ENCODE measurements at regions not wholly inside any gene's neighbourhood (a gene's known extent, or its start where the extent isn't known, plus 50 kb on each side); places are given as distances from the start of the nearest gene placed in this dataset.

DNA sequence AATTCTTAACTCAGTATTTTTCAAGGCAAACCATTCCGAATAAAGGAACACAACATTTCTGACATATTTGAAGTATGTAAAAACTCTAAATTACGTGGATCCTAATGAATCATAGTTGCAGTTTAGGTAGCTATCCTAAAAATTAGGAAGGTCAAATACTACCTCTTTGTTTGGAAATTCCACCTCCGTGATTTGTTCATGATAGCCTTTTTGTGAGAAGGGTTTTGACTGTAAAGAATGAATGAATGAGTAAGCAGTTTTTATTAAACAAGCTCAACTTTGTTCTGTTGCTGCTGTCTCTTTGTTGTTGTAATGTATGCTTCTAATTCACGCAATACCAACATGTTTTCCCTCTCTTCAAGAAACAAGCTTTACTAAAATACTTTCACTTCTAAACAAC is 840.4 kb downstream of the USP25 start:
- Histone ChIP-seq H3K4me2 (ENCODE audit: unreplicated experiment) (no peak overlapping the region), H3K4me1 (ENCODE audit: insufficient read depth) (peaks cover 61% of the 10 kb centered on the region), H3K36me3 (ENCODE audit: low read depth) (no peaks in the 10 kb centered on the region), H3K9me2 (ENCODE audit: insufficient read depth) (no peaks in the 10 kb centered on the region), H3K27me3 (replicated peaks; ENCODE audit: insufficient read depth) (no peaks in the 10 kb centered on the region), H3K4me3 (no peak overlapping the region), H3F3A (ENCODE audit: insufficient read depth) (peaks cover 45% of the 10 kb centered on the region), H3K27ac (0 out of 2 replicates have a peak overlapping the region, but pooled peaks have one; percentile 5), H3K79me2 (ENCODE audit: insufficient read depth) (no peaks in the 10 kb centered on the region), H3K9ac (no peak overlapping the region), H4K20me1 (ENCODE audit: insufficient read depth) (no peaks in the 10 kb centered on the region), H3K9me3 (ENCODE audit: low read depth) (no peaks in the 10 kb centered on the region), H2AFZ (no peak overlapping the region)
- no peak for TF ChIP-seq EZH2phosphoT487 (IDR thresholded peaks at IDR 0.05; ENCODE audit: insufficient read depth, low read depth)
- no peak for TF ChIP-seq EZH2 (IDR thresholded peaks at IDR 0.05; ENCODE audit: insufficient read depth, poor library complexity, severe bottlenecking)
- 90 to 93% methylated on average over 4 of the region's 4 CpGs for WGBS, 2 experiments (ENCODE audit: low coverage in 1 of 2, low lambda C conversion rate in 2 of 2, missing lambda C conversion rate in 2 of 2)
- no peak for DNase-seq
- in situ Hi-C loops (cut with MboI), result no loop called here

DNA sequence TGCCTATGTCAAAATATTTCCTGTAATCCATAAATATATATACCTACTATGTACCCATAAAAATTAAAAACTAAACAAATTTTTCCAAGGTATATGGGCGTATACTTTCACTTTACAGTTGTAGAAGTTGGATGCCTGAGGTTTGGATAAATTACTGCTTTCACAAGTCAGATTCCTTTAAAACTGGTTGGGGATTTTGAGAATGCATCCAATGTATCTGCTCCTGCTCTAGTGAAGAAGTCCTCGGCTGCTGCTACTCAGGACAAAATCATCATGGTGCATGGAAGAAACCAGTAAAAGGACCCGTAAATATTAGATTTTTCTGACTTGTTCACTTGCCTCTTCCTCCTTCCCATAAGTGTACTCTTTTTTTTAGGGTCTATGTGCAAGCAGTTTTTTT is 841.1 kb downstream of the USP25 start:
- peaks cover 61% of the 10 kb centered on the region for H3K4me1 ChIP-seq (ENCODE audit: insufficient read depth)
- no peaks in the 10 kb centered on the region for H4K20me1 ChIP-seq (ENCODE audit: insufficient read depth)
- peaks cover 45% of the 10 kb centered on the region for H3F3A ChIP-seq (ENCODE audit: insufficient read depth)
- no peak overlapping the region for H3K9ac ChIP-seq
- no peaks in the 10 kb centered on the region for H3K9me3 ChIP-seq (ENCODE audit: low read depth)
- H3K4me2 ChIP-seq (ENCODE audit: unreplicated experiment), result no peak overlapping the region
- WGBS, 2 experiments (ENCODE audit: low coverage in 1 of 2, low lambda C conversion rate in 2 of 2, missing lambda C conversion rate in 2 of 2), result 95 to 100% methylated on average over 3 of the region's 3 CpGs
- H3K79me2 ChIP-seq (ENCODE audit: insufficient read depth), result no peaks in the 10 kb centered on the region
- no peak overlapping the region for H3K27ac ChIP-seq
- no peaks in the 10 kb centered on the region for H3K27me3 ChIP-seq (replicated peaks; ENCODE audit: insufficient read depth)
- no peak for DNase-seq
- H3K36me3 ChIP-seq (ENCODE audit: low read depth), result no peaks in the 10 kb centered on the region
- no peak for TF ChIP-seq EZH2 (IDR thresholded peaks at IDR 0.05; ENCODE audit: insufficient read depth, poor library complexity, severe bottlenecking)
- H3K9me2 ChIP-seq (ENCODE audit: insufficient read depth), result no peaks in the 10 kb centered on the region
- H3K4me3 ChIP-seq, result no peak overlapping the region
- in situ Hi-C loops (cut with MboI), result no loop called here
- H2AFZ ChIP-seq, result no peak overlapping the region

DNA sequence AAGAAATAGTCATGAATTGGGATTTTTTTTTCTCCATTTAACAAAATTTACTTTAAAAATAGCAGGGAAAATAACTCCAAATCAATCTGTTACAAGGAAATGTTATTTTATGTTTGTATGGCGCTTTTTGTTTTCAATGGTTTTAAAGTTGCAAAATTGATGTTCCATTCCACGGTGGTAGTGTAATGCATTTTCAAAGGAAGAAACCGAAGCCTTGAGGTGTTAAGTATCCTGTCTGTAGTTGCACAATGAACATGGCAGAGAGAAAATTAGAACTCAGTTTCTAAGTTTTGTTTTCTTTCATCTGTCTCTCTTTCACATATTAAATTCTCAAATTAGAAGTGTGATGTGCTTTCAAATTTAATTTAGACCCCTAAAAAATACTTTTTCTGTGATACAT is 841.8 kb downstream of the USP25 start:
- no peaks in the 10 kb centered on the region for H3K36me3 ChIP-seq (ENCODE audit: low read depth)
- H3K9me2 ChIP-seq (ENCODE audit: insufficient read depth), result no peaks in the 10 kb centered on the region
- H3K4me3 ChIP-seq, result no peak overlapping the region
- H3K4me2 ChIP-seq (ENCODE audit: unreplicated experiment), result peak overlapping the region; percentile 29
- 54 to 77% methylated on average over 3 of the region's 3 CpGs for WGBS, 2 experiments (ENCODE audit: low coverage in 1 of 2, low lambda C conversion rate in 2 of 2, missing lambda C conversion rate in 2 of 2)
- H3K27me3 ChIP-seq (replicated peaks; ENCODE audit: insufficient read depth), result no peaks in the 10 kb centered on the region
- in situ Hi-C loops (cut with MboI), result no loop called here
- TF ChIP-seq EZH2phosphoT487 (IDR thresholded peaks at IDR 0.05; ENCODE audit: insufficient read depth, low read depth) (no peak), EZH2 (IDR thresholded peaks at IDR 0.05; ENCODE audit: insufficient read depth, poor library complexity, severe bottlenecking) (no peak)
- DNase-seq, result peak; percentile 32
- no peaks in the 10 kb centered on the region for H3K9me3 ChIP-seq (ENCODE audit: low read depth)
- H2AFZ ChIP-seq, result no peak overlapping the region
- H3K4me1 ChIP-seq (ENCODE audit: insufficient read depth), result peaks cover 61% of the 10 kb centered on the region
- H3K79me2 ChIP-seq (ENCODE audit: insufficient read depth), result no peaks in the 10 kb centered on the region
- H4K20me1 ChIP-seq (ENCODE audit: insufficient read depth), result no peaks in the 10 kb centered on the region
- peak overlapping the region; percentile 16 for H3K27ac ChIP-seq
- H3K9ac ChIP-seq, result no peak overlapping the region
- H3F3A ChIP-seq (ENCODE audit: insufficient read depth), result peaks cover 45% of the 10 kb centered on the region

DNA sequence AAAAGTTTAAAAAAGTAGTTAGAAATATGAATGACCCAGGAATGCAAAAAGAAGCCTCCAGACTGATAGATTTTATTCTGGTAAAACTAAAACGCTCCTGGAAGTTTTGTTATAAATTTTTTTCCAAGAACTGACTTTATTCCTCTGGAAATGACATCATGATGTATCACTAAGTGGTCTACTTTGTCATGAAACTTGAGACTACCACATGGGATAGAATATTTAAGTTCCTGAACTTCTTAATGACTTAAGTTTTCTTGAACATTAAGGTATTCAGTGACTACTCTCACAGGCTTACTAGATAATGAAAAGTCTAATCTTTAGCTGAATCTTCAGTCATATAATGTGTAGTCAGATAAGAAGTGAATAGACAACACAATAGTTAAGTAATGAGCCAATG is 842.2 kb downstream of the USP25 start:
- TF ChIP-seq EZH2phosphoT487 (IDR thresholded peaks at IDR 0.05; ENCODE audit: insufficient read depth, low read depth) (no peak), EZH2 (IDR thresholded peaks at IDR 0.05; ENCODE audit: insufficient read depth, poor library complexity, severe bottlenecking) (no peak)
- H3K4me2 ChIP-seq (ENCODE audit: unreplicated experiment), result peak overlapping the region; percentile 29
- WGBS, 2 experiments (ENCODE audit: low coverage in 1 of 2, low lambda C conversion rate in 2 of 2, missing lambda C conversion rate in 2 of 2), result 53 to 58% methylated on average over 1 of the region's 1 CpG
- H4K20me1 ChIP-seq (ENCODE audit: insufficient read depth), result no peaks in the 10 kb centered on the region
- H3K9me2 ChIP-seq (ENCODE audit: insufficient read depth), result no peaks in the 10 kb centered on the region
- peak; percentile 59 for DNase-seq
- H3K4me1 ChIP-seq (ENCODE audit: insufficient read depth), result peaks cover 61% of the 10 kb centered on the region
- H3K36me3 ChIP-seq (ENCODE audit: low read depth), result no peaks in the 10 kb centered on the region
- no peak overlapping the region for H3K4me3 ChIP-seq
- H3K27me3 ChIP-seq (replicated peaks; ENCODE audit: insufficient read depth), result no peaks in the 10 kb centered on the region
- peak overlapping the region; percentile 16 for H3K27ac ChIP-seq
- no peak overlapping the region for H2AFZ ChIP-seq
- H3K9me3 ChIP-seq (ENCODE audit: low read depth), result no peaks in the 10 kb centered on the region
- peaks cover 45% of the 10 kb centered on the region for H3F3A ChIP-seq (ENCODE audit: insufficient read depth)
- in situ Hi-C loops (cut with MboI), result no loop called here
- H3K9ac ChIP-seq, result no peak overlapping the region
- no peaks in the 10 kb centered on the region for H3K79me2 ChIP-seq (ENCODE audit: insufficient read depth)

DNA sequence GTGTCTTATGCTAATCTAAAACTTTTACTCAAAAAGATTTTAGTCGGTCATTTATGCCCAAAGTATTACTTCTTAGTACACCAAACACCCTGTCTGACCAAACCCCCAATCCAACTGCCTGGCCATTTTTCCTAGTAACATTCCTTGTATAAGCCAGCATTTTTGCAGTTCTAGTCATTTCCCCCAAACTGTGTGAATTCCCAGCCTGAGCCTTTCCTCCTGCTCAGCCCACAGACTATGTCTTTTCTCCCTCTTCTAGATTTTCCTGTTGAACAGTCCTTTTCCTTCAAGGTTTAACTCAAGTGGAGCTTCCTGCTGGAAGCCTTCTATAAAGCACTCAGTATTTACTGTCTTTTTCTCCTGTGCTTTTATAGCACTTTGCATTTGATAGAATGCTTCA is 843.8 kb downstream of the USP25 start:
- no peak for TF ChIP-seq EZH2 (IDR thresholded peaks at IDR 0.05; ENCODE audit: insufficient read depth, poor library complexity, severe bottlenecking)
- Histone ChIP-seq H3K9ac (0 out of 2 replicates have a peak overlapping the region, but pooled peaks have one; percentile 15), H3K9me3 (ENCODE audit: low read depth) (no peaks in the 10 kb centered on the region), H3K79me2 (ENCODE audit: insufficient read depth) (no peaks in the 10 kb centered on the region), H4K20me1 (ENCODE audit: insufficient read depth) (no peaks in the 10 kb centered on the region), H3K27me3 (replicated peaks; ENCODE audit: insufficient read depth) (no peaks in the 10 kb centered on the region), H3K4me1 (ENCODE audit: insufficient read depth) (peaks cover 54% of the 10 kb centered on the region), H3K9me2 (ENCODE audit: insufficient read depth) (no peaks in the 10 kb centered on the region), H3K36me3 (ENCODE audit: low read depth) (no peaks in the 10 kb centered on the region), H3K4me3 (peak overlapping the region; percentile 26; the same call in 1 of the 2 replicates), H3K4me2 (ENCODE audit: unreplicated experiment) (peak overlapping the region; percentile 78), H3K27ac (peak overlapping the region; percentile 67), H3F3A (ENCODE audit: insufficient read depth) (peaks cover 45% of the 10 kb centered on the region), H2AFZ (peak overlapping the region; percentile 30)
- peak; percentile 69 for DNase-seq
- 79 to 90% methylated on average over 1 of the region's 1 CpG for WGBS, 2 experiments (ENCODE audit: low coverage in 1 of 2, low lambda C conversion rate in 2 of 2, missing lambda C conversion rate in 2 of 2)
- in situ Hi-C loops (cut with MboI), result no loop called here

All from GM23248 (cell line).